ENCODE measurements at regions not wholly inside any gene's neighbourhood (a gene's known extent, or its start where the extent isn't known, plus 50 kb on each side); places are given as distances from the start of the nearest gene placed in this dataset.

DNA sequence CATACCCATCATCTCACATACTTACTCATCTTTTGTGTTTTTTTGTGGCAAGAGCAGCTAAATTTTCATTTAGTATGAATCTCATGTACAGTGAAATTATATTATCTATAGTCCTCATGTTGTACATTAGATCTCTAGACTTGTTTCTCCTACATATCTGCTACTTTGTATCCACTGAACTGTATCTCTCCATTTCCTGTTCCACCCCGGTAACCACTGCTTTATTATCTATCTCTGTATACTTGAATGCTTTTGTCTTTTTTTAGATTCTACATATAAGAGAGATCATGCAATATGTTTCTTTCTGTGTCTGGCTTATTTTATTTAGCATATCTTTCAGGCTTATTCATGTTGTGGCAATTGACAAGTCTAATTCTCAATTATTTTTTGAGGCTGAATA, 125.1 kb downstream of the ANKRD7 start:
- Histone ChIP-seq H3K4me3 (no peak overlapping the region), H3K27me3 (ENCODE audit: insufficient read depth in 3 of 3, low read length in 2 of 3) (no peaks in the 10 kb centered on the region), H3K4me1 (no peaks in the 10 kb centered on the region), H3K27ac (no peak overlapping the region), H3K9me3 (no peaks in the 10 kb centered on the region), H3K36me3 (ENCODE audit: insufficient read depth in 1 of 2, low read depth in 1 of 2) (no peaks in the 10 kb centered on the region)
- intact Hi-C loops (cut with DNase I) = loop anchor here (5.0 kb wide), 2 partner anchors 823 to 828 kb away; no protein-coding TSS in a partner anchor
- DNase-seq (no peak), ATAC-seq (no peak)
- WGBS, 3 donors = 76 to 91% (median 80%) methylated on average over 1 of the region's 1 CpG
- TF ChIP-seq, protein P1, sequence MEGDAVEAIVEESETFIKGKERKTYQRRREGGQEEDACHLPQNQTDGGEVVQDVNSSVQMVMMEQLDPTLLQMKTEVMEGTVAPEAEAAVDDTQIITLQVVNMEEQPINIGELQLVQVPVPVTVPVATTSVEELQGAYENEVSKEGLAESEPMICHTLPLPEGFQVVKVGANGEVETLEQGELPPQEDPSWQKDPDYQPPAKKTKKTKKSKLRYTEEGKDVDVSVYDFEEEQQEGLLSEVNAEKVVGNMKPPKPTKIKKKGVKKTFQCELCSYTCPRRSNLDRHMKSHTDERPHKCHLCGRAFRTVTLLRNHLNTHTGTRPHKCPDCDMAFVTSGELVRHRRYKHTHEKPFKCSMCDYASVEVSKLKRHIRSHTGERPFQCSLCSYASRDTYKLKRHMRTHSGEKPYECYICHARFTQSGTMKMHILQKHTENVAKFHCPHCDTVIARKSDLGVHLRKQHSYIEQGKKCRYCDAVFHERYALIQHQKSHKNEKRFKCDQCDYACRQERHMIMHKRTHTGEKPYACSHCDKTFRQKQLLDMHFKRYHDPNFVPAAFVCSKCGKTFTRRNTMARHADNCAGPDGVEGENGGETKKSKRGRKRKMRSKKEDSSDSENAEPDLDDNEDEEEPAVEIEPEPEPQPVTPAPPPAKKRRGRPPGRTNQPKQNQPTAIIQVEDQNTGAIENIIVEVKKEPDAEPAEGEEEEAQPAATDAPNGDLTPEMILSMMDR (IDR thresholded peaks at IDR 0.05) = no peak

DNA sequence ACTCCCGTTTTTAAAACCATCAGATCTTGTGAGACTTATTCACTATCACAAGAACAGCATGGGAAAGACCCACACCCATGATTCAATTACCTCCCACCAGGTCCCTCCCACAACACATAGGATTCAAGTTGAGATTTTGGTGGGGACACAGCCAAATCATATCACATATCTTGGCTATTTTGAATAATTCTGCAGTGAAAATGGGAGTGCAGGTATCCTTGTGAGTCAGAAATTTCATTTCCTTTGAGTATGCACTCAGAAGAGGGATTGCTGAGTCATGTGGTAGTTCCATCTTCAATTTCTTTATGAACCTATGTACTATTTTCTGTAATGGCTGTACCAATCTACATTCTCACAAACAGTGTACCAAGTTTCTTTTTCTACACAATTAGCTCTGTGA, 125.8 kb downstream of the ANKRD7 start:
- intact Hi-C loops (cut with DNase I) = loop anchor here (5.0 kb wide), 2 partner anchors 822 to 827 kb away; no protein-coding TSS in a partner anchor
- TF ChIP-seq, protein P1 (IDR thresholded peaks at IDR 0.05) = no peak
- Histone ChIP-seq H3K36me3 (ENCODE audit: insufficient read depth in 1 of 2, low read depth in 1 of 2) (no peaks in the 10 kb centered on the region), H3K27me3 (ENCODE audit: insufficient read depth in 3 of 3, low read length in 2 of 3) (no peaks in the 10 kb centered on the region), H3K9me3 (no peaks in the 10 kb centered on the region), H3K4me3 (no peak overlapping the region), H3K27ac (no peak overlapping the region), H3K4me1 (no peaks in the 10 kb centered on the region)
- DNase-seq = no peak
- WGBS, 3 donors = 75 to 89% (median 84%) methylated on average over 1 of the region's 1 CpG
- no peak for ATAC-seq

DNA sequence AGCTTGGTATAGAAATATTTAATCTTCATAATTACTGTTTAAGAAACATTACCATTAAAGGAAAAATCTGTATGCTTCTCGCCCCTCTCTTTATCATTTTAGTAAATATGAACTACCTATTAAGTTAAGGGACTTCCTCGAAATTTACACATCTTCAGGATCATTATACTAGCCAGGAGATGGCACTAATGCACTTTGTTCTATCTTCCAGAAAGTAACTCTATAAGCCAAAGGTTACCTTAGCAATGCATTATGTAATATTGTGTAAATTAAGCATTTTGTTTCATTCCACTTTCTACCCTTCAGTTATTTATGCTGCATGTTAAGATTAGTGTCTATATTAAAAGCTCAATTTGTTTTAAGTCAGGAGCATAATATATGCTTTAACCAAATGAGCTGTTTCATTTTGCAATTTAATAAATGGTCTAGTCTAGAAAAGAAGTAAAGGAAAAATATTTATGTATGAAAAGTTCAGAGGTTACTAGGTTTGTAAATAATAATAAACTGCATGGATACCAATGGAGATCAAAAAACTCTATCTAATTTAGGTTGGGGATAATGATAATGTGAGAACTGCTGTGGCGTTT, 128.5 kb downstream of the ANKRD7 start:
- H3K4me1 ChIP-seq = no peaks in the 10 kb centered on the region
- peaks cover 7% of the 10 kb centered on the region for H3K9me3 ChIP-seq
- DNase-seq (no peak), ATAC-seq (peak in 1 of 4 donors; percentile 63)
- H3K4me3 ChIP-seq = no peak overlapping the region
- no peaks in the 10 kb centered on the region for H3K27me3 ChIP-seq (ENCODE audit: insufficient read depth in 3 of 3, low read length in 2 of 3)
- 68 to 69% (median 68%) methylated on average over 3 of the region's 3 CpGs for WGBS, 3 donors
- TF ChIP-seq, protein P1 (IDR thresholded peaks at IDR 0.05) = peak; percentile 43
- intact Hi-C loops (cut with DNase I) = loop anchor here (5.0 kb wide), 2 partner anchors 819 to 824 kb away; no protein-coding TSS in a partner anchor
- no peaks in the 10 kb centered on the region for H3K36me3 ChIP-seq (ENCODE audit: insufficient read depth in 1 of 2, low read depth in 1 of 2)
- H3K27ac ChIP-seq = no peak overlapping the region

DNA sequence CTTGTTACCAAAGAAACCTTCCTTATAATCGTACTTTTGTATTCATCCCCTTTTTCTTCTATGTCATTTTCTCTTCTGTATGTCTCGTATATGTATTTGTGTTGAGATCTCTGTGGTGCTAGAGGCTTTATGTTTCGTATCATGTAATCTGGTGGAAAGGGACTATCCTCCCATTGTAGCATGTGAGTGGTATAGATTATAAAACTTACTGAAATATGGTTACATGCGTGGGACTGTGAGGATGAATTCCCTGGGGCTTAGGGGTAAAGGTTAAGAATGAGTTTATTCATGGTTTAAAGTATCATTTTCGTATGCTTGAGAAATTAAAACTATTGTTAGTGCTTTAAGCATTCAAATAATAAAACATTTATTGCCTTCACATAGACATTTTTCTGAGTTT, 141.9 kb downstream of the ANKRD7 start:
- H3K9me3 ChIP-seq = no peaks in the 10 kb centered on the region
- H3K27ac ChIP-seq = no peak overlapping the region
- DNase-seq (no peak), ATAC-seq (no peak)
- no peaks in the 10 kb centered on the region for H3K27me3 ChIP-seq (ENCODE audit: insufficient read depth in 3 of 3, low read length in 2 of 3)
- intact Hi-C loops (cut with DNase I) = no loop called here
- no peak overlapping the region for H3K4me3 ChIP-seq
- 53 to 65% (median 55%) methylated on average over 5 of the region's 5 CpGs for WGBS, 3 donors
- H3K36me3 ChIP-seq (ENCODE audit: insufficient read depth in 1 of 2, low read depth in 1 of 2) = no peaks in the 10 kb centered on the region
- H3K4me1 ChIP-seq = no peaks in the 10 kb centered on the region
- TF ChIP-seq, protein P1 (IDR thresholded peaks at IDR 0.05) = no peak

DNA sequence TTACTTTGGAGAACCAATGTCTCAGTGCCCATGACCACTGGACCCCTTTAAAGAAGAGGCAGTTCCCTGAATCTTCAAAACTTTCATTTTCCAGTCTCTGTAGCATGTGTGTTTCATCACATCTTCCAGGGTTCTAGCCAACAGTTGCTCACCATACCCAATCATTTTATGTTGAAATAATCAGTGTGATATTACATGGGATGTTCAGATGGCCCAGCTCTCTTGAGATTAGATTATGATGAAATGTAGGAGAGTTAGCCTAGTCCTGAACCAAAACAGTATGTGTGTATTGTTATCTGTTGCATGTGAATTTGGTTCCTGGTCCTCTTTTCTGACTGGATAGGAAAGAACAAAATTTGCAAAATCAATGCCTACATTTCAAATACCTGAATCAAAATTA, 144.5 kb downstream of the ANKRD7 start:
- ATAC-seq = peak in 1 of 4 donors; percentile 26

More for the DNA sequence above, 144.5 kb downstream of the ANKRD7 start:
- Histone ChIP-seq H3K4me1 (no peaks in the 10 kb centered on the region), H3K27me3 (ENCODE audit: insufficient read depth in 3 of 3, low read length in 2 of 3) (no peaks in the 10 kb centered on the region), H3K27ac (no peak overlapping the region), H3K36me3 (ENCODE audit: insufficient read depth in 1 of 2, low read depth in 1 of 2) (no peaks in the 10 kb centered on the region), H3K4me3 (no peak overlapping the region), H3K9me3 (no peaks in the 10 kb centered on the region)
- TF ChIP-seq, protein P1 (IDR thresholded peaks at IDR 0.05) = no peak
- intact Hi-C loops (cut with DNase I) = no loop called here
- no peak for DNase-seq
